ENCODE measurements at regions not wholly inside any gene's neighbourhood (a gene's known extent, or its start where the extent isn't known, plus 50 kb on each side); places are given as distances from the start of the nearest gene placed in this dataset.

GRCh38 chr3:25354071-25354470, 74.0 kb upstream of the RARB start:
- Histone ChIP-seq H3K36me3 (ENCODE audit: control insufficient read depth in 2 of 2, extremely low read depth in 1 of 2, insufficient read depth in 2 of 2, low read length in 2 of 2) (no peaks in the 10 kb centered on the region), H3K4me3 (replicated peaks in 1 of 3; ENCODE audit: insufficient read depth in 1 of 3, low read depth in 1 of 3, low read length in 3 of 3) (no peak overlapping the region), H4K20me1 (replicated peaks; ENCODE audit: control insufficient read depth, extremely low read depth, insufficient read depth, low read length) (no peaks in the 10 kb centered on the region), H3K9ac (replicated peaks; ENCODE audit: extremely low read depth, insufficient read depth, low read length) (no peak overlapping the region), H2AFZ (ENCODE audit: low read depth, low read length) (no peak overlapping the region), H3K79me2 (ENCODE audit: control insufficient read depth, insufficient read depth, low read length) (no peaks in the 10 kb centered on the region), H3K4me1 (ENCODE audit: control insufficient read depth, extremely low read depth, insufficient read depth, low read length) (no peaks in the 10 kb centered on the region), H3K9me1 (replicated peaks; ENCODE audit: control insufficient read depth, extremely low read depth, insufficient read depth, low read length) (no peaks in the 10 kb centered on the region), H3K27ac (ENCODE audit: insufficient read depth, low read depth, low read length) (no peak overlapping the region), H3K27me3 (ENCODE audit: control insufficient read depth in 2 of 2, insufficient read depth in 2 of 2, low read length in 2 of 2) (peaks cover 0 to 2% of the 10 kb centered on the region in 2 experiments), H3K9me3 (replicated peaks; ENCODE audit: control insufficient read depth, insufficient read depth, low read length) (no peaks in the 10 kb centered on the region), H3K4me2 (ENCODE audit: insufficient read depth, low read length) (no peak overlapping the region)
- intact Hi-C loops (cut with micrococcal nuclease) (no loop called here), dilution Hi-C loops (cut with MboI; ENCODE audit: extremely low pct_ligation_motif_present, low sequenced_read_pairs) (no loop called here)
- ChIA-PET CTCF (no interaction called here), POLR2A (no interaction called here)
- DNase-seq (ENCODE audit: low read depth, low spot score) (no peak), FAIRE-seq (no peak)
- no TSS peak for BruUV-seq (replicated peaks)
- TF ChIP-seq POLR2AphosphoS5 (IDR thresholded peaks at IDR 0.05; ENCODE audit: insufficient read depth, low read depth, low read length) (no peak), MAX (IDR thresholded peaks at IDR 0.05; ENCODE audit: insufficient read depth, insufficient read length) (no peak), GATA2 (IDR thresholded peaks at IDR 0.05; ENCODE audit: insufficient read depth, insufficient read length, low read depth, low read length) (no peak), FOS (IDR thresholded peaks at IDR 0.05; ENCODE audit: borderline replicate concordance, insufficient read depth, low read length) (no peak), POLR2A (IDR thresholded peaks at IDR 0.05; ENCODE audit: low read depth, low read length) (no peak), JUN (IDR thresholded peaks at IDR 0.05; ENCODE audit: borderline replicate concordance, insufficient read depth, insufficient read length, low read depth) (no peak), MYC (IDR thresholded peaks at IDR 0.05; ENCODE audit: low read depth, low read length) (no peak), EZH2 (IDR thresholded peaks at IDR 0.05; ENCODE audit: borderline replicate concordance, low read depth, low read length, severe bottlenecking) (no peak)
- TF ChIP-seq, protein P1, sequence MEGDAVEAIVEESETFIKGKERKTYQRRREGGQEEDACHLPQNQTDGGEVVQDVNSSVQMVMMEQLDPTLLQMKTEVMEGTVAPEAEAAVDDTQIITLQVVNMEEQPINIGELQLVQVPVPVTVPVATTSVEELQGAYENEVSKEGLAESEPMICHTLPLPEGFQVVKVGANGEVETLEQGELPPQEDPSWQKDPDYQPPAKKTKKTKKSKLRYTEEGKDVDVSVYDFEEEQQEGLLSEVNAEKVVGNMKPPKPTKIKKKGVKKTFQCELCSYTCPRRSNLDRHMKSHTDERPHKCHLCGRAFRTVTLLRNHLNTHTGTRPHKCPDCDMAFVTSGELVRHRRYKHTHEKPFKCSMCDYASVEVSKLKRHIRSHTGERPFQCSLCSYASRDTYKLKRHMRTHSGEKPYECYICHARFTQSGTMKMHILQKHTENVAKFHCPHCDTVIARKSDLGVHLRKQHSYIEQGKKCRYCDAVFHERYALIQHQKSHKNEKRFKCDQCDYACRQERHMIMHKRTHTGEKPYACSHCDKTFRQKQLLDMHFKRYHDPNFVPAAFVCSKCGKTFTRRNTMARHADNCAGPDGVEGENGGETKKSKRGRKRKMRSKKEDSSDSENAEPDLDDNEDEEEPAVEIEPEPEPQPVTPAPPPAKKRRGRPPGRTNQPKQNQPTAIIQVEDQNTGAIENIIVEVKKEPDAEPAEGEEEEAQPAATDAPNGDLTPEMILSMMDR (IDR thresholded peaks at IDR 0.05; ENCODE audit: extremely low read depth in 1 of 2, insufficient read depth in 1 of 2, low read depth in 1 of 2, low read length in 2 of 2), result no peak

Data from endothelial cell of umbilical vein (primary cell).